Suprapubic skin (tissue), 4 donors: ENCODE measurements at regions not wholly inside any gene's neighbourhood (a gene's known extent, or its start where the extent isn't known, plus 50 kb on each side); places are given as distances from the start of the nearest gene placed in this dataset.

Experiments used
- DNase-seq, 2 donors: peaks; one replicate each; pipeline ENCODE4 v3.0.0-alpha.2; 2019; ENCODE audit warnings: low spot score in 2 of 2
- H3K27ac ChIP-seq: fragments of 200-600 bp; sonication (generic); one replicate; pipeline ENCODE4 v1.5.1; 2019
- H3K27me3 ChIP-seq: fragments of 200-600 bp; sonication (generic); one replicate; pipeline ENCODE4 v1.5.1; 2019
- H3K36me3 ChIP-seq: fragments of 200-600 bp; sonication (generic); one replicate; pipeline ENCODE4 v1.5.1; 2019
- H3K4me1 ChIP-seq: fragments of 200-600 bp; sonication (generic); one replicate; pipeline ENCODE4 v1.5.1; 2019
- H3K4me3 ChIP-seq: fragments of 200-600 bp; sonication (generic); one replicate; pipeline ENCODE4 v1.5.1; 2019; ENCODE audit warnings: mild to moderate bottlenecking
- H3K9me3 ChIP-seq: fragments of 200-600 bp; sonication (generic); one replicate; pipeline ENCODE4 v1.5.1; 2019
- EP300 ChIP-seq: sonication (generic); formaldehyde crosslinking; IDR thresholded peaks from one replicate; pipeline ENCODE4 v1.6.1; 2017; ENCODE audit warnings: antibody characterized with exemption
- POLR2A ChIP-seq, 2 donors: fragments of 450-650 bp; IDR thresholded peaks; one replicate each; pipeline ENCODE4 v1.6.1; 2017; ENCODE audit warnings: antibody characterized with exemption in 2 of 2, mild to moderate bottlenecking in 2 of 2, moderate library complexity in 2 of 2
- POLR2AphosphoS5 ChIP-seq, 3 donors: sonication (generic); formaldehyde crosslinking; IDR thresholded peaks; one replicate each; pipeline ENCODE4 v1.6.1; 2017; ENCODE audit warnings: antibody characterized with exemption in 3 of 3
- WGBS: methylation state at CpG from one replicate; pipeline ENCODE4 v1.1.5; 2018; 5-methylcytosine and 5-hydroxymethylcytosine counted together
- TF ChIP-seq, protein P1 (sequence below), 2 donors: fragments of 200-600 bp in 1 of 2; fragments of 450-650 bp in 1 of 2; sonication (generic) in 1 of 2; IDR thresholded peaks; one replicate each; pipeline ENCODE4 v1.5.1; 2016 to 2019; ENCODE audit warnings: antibody characterized with exemption in 2 of 2, mild to moderate bottlenecking in 1 of 2, moderate library complexity in 1 of 2

DNA sequence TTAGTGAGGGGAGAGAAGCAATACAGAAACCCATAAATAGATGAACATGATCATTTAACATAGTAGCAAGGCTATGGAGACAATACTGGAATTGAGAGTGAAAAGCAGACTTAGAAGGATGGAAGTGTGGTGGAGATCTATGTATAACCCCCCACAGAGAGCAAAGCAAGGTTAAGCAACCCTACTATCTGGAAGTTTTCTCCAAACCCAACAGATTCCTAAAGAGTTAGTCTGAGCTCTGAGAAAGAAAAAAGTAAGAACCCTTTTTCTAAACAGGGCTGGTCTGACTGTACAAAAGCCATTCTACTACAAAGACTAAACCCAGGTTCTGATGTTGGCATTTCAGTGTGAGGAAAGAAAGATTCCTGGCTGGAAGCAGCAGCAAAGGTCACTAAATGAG, 153.2 kb downstream of the WNT5A start:
- Histone ChIP-seq H3K27ac (no peak overlapping the region), H3K27me3 (no peaks in the 10 kb centered on the region), H3K9me3 (no peaks in the 10 kb centered on the region), H3K4me1 (no peaks in the 10 kb centered on the region), H3K36me3 (no peaks in the 10 kb centered on the region), H3K4me3 (no peak overlapping the region)
- no peak for DNase-seq
- TF ChIP-seq, protein P1, sequence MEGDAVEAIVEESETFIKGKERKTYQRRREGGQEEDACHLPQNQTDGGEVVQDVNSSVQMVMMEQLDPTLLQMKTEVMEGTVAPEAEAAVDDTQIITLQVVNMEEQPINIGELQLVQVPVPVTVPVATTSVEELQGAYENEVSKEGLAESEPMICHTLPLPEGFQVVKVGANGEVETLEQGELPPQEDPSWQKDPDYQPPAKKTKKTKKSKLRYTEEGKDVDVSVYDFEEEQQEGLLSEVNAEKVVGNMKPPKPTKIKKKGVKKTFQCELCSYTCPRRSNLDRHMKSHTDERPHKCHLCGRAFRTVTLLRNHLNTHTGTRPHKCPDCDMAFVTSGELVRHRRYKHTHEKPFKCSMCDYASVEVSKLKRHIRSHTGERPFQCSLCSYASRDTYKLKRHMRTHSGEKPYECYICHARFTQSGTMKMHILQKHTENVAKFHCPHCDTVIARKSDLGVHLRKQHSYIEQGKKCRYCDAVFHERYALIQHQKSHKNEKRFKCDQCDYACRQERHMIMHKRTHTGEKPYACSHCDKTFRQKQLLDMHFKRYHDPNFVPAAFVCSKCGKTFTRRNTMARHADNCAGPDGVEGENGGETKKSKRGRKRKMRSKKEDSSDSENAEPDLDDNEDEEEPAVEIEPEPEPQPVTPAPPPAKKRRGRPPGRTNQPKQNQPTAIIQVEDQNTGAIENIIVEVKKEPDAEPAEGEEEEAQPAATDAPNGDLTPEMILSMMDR (IDR thresholded peaks at IDR 0.05), result no peak
- TF ChIP-seq EP300 (no peak), POLR2AphosphoS5 (IDR thresholded peaks at IDR 0.05) (no peak), POLR2A (IDR thresholded peaks at IDR 0.05) (no peak)

DNA sequence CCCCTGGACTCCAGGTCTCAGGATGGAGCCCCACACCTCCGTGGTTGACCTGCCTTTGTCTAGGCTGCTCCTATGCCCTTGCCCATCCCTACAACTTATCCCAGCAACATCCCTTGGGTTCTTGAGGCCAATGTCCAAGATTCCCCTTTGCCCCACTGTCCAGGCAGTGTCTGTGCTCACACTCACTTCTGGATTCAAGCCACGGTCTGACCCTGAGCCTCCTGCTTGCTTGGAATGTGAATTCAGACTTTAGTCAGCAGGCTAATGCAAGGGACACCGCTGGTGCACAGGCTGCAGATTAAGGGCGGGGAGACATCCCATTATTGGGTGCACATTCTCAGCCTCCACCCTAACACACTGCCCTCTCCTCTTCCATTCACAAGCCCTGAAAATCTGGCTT, 154.1 kb downstream of the WNT5A start:
- no peak for TF ChIP-seq EP300
- TF ChIP-seq POLR2A (IDR thresholded peaks at IDR 0.05), result no peak
- TF ChIP-seq, protein P1 (IDR thresholded peaks at IDR 0.05), result no peak
- TF ChIP-seq POLR2AphosphoS5 (IDR thresholded peaks at IDR 0.05), result no peak
- DNase-seq, result no peak
- WGBS, result 83% methylated on average over 4 of the region's 4 CpGs
- Histone ChIP-seq H3K27me3 (no peaks in the 10 kb centered on the region), H3K27ac (no peak overlapping the region), H3K9me3 (no peaks in the 10 kb centered on the region), H3K4me1 (no peaks in the 10 kb centered on the region), H3K4me3 (no peak overlapping the region), H3K36me3 (no peaks in the 10 kb centered on the region)

DNA sequence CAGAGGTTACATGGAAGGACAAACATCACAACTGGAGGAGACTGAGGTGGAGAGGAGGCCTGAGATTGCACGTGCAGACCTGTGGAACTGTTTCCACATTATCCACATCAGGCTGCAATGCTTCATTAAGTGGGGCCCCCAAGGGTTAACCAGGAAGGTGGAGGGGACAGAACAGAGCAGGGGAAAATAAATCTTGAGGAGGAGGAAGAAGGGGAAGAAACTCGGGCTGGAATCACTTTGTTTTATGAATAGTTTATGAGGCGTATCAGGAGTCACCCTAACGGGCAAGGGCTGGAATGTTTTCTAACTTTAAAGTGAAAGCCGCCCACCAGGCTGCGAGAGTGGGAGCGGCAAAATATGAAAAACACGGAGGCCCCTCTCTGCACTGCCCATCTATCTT, 154.9 kb downstream of the WNT5A start:
- 79% methylated on average over 8 of the region's 8 CpGs for WGBS

DNA sequence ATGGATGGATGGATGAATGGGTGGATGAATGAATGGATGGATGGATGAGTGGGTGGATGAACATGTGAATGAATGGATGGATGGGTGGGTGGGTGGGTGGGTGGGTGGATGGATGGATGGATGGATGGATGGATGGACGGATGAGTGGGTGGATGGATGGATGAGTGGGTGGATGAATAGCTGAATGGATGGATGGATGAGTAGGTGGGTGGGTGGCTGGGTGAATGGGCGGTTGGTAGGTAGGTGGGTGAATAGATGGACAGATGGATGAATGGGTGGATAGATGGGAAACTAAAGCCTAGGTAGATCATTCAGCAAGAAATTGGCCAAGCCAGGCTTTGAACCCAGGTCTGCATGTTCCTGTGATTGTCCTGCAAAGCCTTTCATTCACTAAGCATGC, 155.6 kb downstream of the WNT5A start:
- no peak for TF ChIP-seq EP300
- TF ChIP-seq, protein P1 (IDR thresholded peaks at IDR 0.05), result no peak
- no peak for TF ChIP-seq POLR2AphosphoS5 (IDR thresholded peaks at IDR 0.05)
- no peak for TF ChIP-seq POLR2A (IDR thresholded peaks at IDR 0.05)
- H3K27ac ChIP-seq, result no peak overlapping the region
- 78% methylated on average over 2 of the region's 2 CpGs for WGBS
- no peak overlapping the region for H3K4me3 ChIP-seq
- H3K27me3 ChIP-seq, result no peaks in the 10 kb centered on the region
- DNase-seq, result no peak
- H3K9me3 ChIP-seq, result no peaks in the 10 kb centered on the region
- H3K4me1 ChIP-seq, result no peaks in the 10 kb centered on the region
- H3K36me3 ChIP-seq, result no peaks in the 10 kb centered on the region

More for the DNA sequence above, 154.9 kb downstream of the WNT5A start:
- Histone ChIP-seq H3K27ac (no peak overlapping the region), H3K4me3 (no peak overlapping the region), H3K36me3 (no peaks in the 10 kb centered on the region), H3K4me1 (no peaks in the 10 kb centered on the region), H3K27me3 (no peaks in the 10 kb centered on the region), H3K9me3 (no peaks in the 10 kb centered on the region)
- TF ChIP-seq, protein P1 (IDR thresholded peaks at IDR 0.05), result no peak
- TF ChIP-seq EP300 (no peak), POLR2A (IDR thresholded peaks at IDR 0.05) (no peak), POLR2AphosphoS5 (IDR thresholded peaks at IDR 0.05) (no peak)
- DNase-seq, result no peak

DNA sequence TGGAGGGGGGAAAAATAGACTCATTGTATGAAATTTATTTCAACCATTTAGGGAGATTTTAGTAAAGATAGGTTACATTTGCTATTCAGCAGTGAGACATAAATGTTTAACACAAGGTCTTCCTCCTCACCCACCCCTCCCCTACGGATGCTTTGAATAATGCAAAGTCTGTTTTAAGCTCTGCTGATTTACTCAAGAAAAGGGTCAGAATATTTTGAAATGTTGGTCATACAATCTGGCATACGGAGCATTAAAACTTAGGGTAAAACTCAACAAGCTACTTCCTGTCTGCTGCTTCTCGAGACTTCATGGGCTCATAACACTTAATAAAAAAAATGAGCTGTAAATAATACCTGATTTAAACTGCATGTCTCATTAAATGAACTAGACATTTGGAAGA, 156.3 kb downstream of the WNT5A start:
- no peaks in the 10 kb centered on the region for H3K9me3 ChIP-seq
- H3K4me1 ChIP-seq, result no peaks in the 10 kb centered on the region
- 50% methylated on average over 3 of the region's 3 CpGs for WGBS
- no peaks in the 10 kb centered on the region for H3K36me3 ChIP-seq
- H3K4me3 ChIP-seq, result no peak overlapping the region
- H3K27ac ChIP-seq, result no peak overlapping the region
- DNase-seq, result no peak
- no peak for TF ChIP-seq POLR2A (IDR thresholded peaks at IDR 0.05)
- no peak for TF ChIP-seq EP300
- TF ChIP-seq, protein P1 (IDR thresholded peaks at IDR 0.05), result no peak
- no peak for TF ChIP-seq POLR2AphosphoS5 (IDR thresholded peaks at IDR 0.05)
- H3K27me3 ChIP-seq, result no peaks in the 10 kb centered on the region
